IMR-90 (cell line): ENCODE measurements at regions not wholly inside any gene's neighbourhood (a gene's known extent, or its start where the extent isn't known, plus 50 kb on each side); places are given as distances from the start of the nearest gene placed in this dataset.
A peak's percentile ranks its signal among the peaks of the same experiment; 100 is the strongest.

Experiments used
- ATAC-seq: fragments of 200-7000 bp; cut with Tn5 transposase; 2 replicates; pipeline ENCODE4 v1.9.1; 2020; ENCODE audit warnings: low read depth, mild to moderate bottlenecking, moderate library complexity
- BruUV-seq: library from RNA; stranded (reverse); fragments of 400-500 nt; replicated peaks from 2 replicates; lab custom pipeline; 2021; lab: Mats Ljungman, UMichigan
- CTCF ChIA-PET: fragments of 300-600 bp; formaldehyde crosslinking; extraction: SDS; loops from one replicate; lab custom pipeline; 2021; ENCODE audit warnings: antibody characterized with exemption; lab: Yijun Ruan, JAX
- POLR2A ChIA-PET: fragments of 300-600 bp; sonication (Branson Sonifier 250); formaldehyde crosslinking; loops from one replicate; lab custom pipeline; 2022; ENCODE audit warnings: antibody characterized with exemption; ENCODE audit not compliant: unreplicated experiment; lab: Charles Lee
- DNase-seq: peaks from one replicate; pipeline ENCODE4 v3.0.0; 2013
- H2AFZ ChIP-seq: replicated peaks from 2 replicates; pipeline ENCODE3; 2013; ENCODE audit warnings: low read length, mild to moderate bottlenecking; ENCODE audit not compliant: poor library complexity
- H2AK5ac ChIP-seq: 2 replicates; pipeline ENCODE4 v1.6.1; 2013; ENCODE audit warnings: low read depth, low read length, inconsistent platforms
- H2AK9ac ChIP-seq: replicated peaks from 2 replicates; pipeline ENCODE3; 2013; ENCODE audit warnings: mild to moderate bottlenecking, low read depth, low read length, moderate library complexity; ENCODE audit not compliant: poor library complexity
- H2BK120ac ChIP-seq: 2 replicates; pipeline ENCODE4 v1.6.1; 2013; ENCODE audit warnings: low read depth, low read length, inconsistent platforms
- H2BK15ac ChIP-seq: 3 replicates; pipeline ENCODE4 v1.6.1; 2013; ENCODE audit warnings: low read depth, low read length, inconsistent platforms
- H2BK20ac ChIP-seq: 2 replicates; pipeline ENCODE4 v1.6.1; 2013; ENCODE audit warnings: low read depth, mild to moderate bottlenecking, inconsistent platforms, low read length, moderate library complexity
- H2BK5ac ChIP-seq: 2 replicates; pipeline ENCODE4 v1.6.1; 2013; ENCODE audit warnings: mild to moderate bottlenecking, low read depth, low read length, inconsistent platforms; ENCODE audit not compliant: poor library complexity, severe bottlenecking
- H3K14ac ChIP-seq: replicated peaks from 2 replicates; pipeline ENCODE4 v1.6.1; 2013; ENCODE audit warnings: low read depth, low read length, inconsistent platforms
- H3K18ac ChIP-seq: 2 replicates; pipeline ENCODE4 v1.6.1; 2013; ENCODE audit warnings: low read depth, low read length, control low read depth
- H3K23ac ChIP-seq: 2 replicates; pipeline ENCODE4 v1.6.1; 2013; ENCODE audit warnings: low read depth, low read length, inconsistent platforms
- H3K27ac ChIP-seq: 2 replicates; pipeline ENCODE4 v1.5.1; 2013; ENCODE audit warnings: mild to moderate bottlenecking, control low read depth, low read length; ENCODE audit not compliant: insufficient read depth
- H3K27me3 ChIP-seq: 2 replicates; pipeline ENCODE4 v1.6.1; 2013; ENCODE audit warnings: low read length; ENCODE audit not compliant: control insufficient read depth, insufficient read depth
- H3K36me3 ChIP-seq: 2 replicates; pipeline ENCODE4 v1.6.1; 2013; ENCODE audit warnings: low read length, mixed read lengths; ENCODE audit not compliant: control insufficient read depth, insufficient read depth
- H3K4ac ChIP-seq: 2 replicates; pipeline ENCODE4 v1.6.1; 2013; ENCODE audit warnings: low read depth, low read length, inconsistent platforms
- H3K4me1 ChIP-seq: 2 replicates; pipeline ENCODE4 v1.6.1; 2013; ENCODE audit warnings: low read length, mixed read lengths; ENCODE audit not compliant: control insufficient read depth, insufficient read depth
- H3K4me2 ChIP-seq: 2 replicates; pipeline ENCODE4 v1.6.1; 2013; ENCODE audit warnings: low read depth, mild to moderate bottlenecking, control low read depth, low read length, moderate library complexity
- H3K4me3 ChIP-seq: 2 replicates; pipeline ENCODE4 v1.5.1; 2013; ENCODE audit warnings: low read depth, mild to moderate bottlenecking, control low read depth, low read length, moderate library complexity; ENCODE audit not compliant: insufficient read depth
- H3K56ac ChIP-seq: 2 replicates; pipeline ENCODE4 v1.6.1; 2013; ENCODE audit warnings: low read length, inconsistent platforms; ENCODE audit not compliant: insufficient read depth; ENCODE audit errors: extremely low read depth
- H3K79me1 ChIP-seq, 2 experiments: 2 replicates each; pipeline ENCODE4 v1.6.1; 2013; ENCODE audit warnings: low read length in 2 of 2, inconsistent platforms in 1 of 2, low read depth in 1 of 2
- H3K9ac ChIP-seq: 2 replicates; pipeline ENCODE4 v1.6.1; 2013; ENCODE audit warnings: low read depth, low read length, control low read depth
- H3K9me1 ChIP-seq: 2 replicates; pipeline ENCODE4 v1.6.1; 2013; ENCODE audit warnings: low read length, inconsistent platforms; ENCODE audit not compliant: insufficient read depth
- H3K9me3 ChIP-seq: 2 replicates; pipeline ENCODE4 v1.6.1; 2013; ENCODE audit warnings: low read length; ENCODE audit not compliant: control insufficient read depth, insufficient read depth
- H4K20me1 ChIP-seq: 2 replicates; pipeline ENCODE4 v1.6.1; 2013; ENCODE audit warnings: low read length, inconsistent platforms; ENCODE audit not compliant: insufficient read depth
- H4K5ac ChIP-seq: 2 replicates; pipeline ENCODE4 v1.6.1; 2013; ENCODE audit warnings: mild to moderate bottlenecking, low read depth, low read length, control low read depth
- H4K8ac ChIP-seq, 2 experiments: 2 replicates each; pipeline ENCODE4 v1.6.1; 2013; ENCODE audit warnings: low read depth in 2 of 2, low read length in 2 of 2, control low read depth in 1 of 2, inconsistent platforms in 1 of 2
- H4K91ac ChIP-seq: 2 replicates; pipeline ENCODE4 v1.6.1; 2013; ENCODE audit warnings: low read depth, low read length, inconsistent platforms; ENCODE audit not compliant: insufficient read depth
- CEBPB ChIP-seq: IDR thresholded peaks from 2 replicates; pipeline ENCODE4 v1.6.1; 2012; ENCODE audit warnings: low read depth, low read length, improper control_type of control experiment
- CTCF ChIP-seq: conservative IDR thresholded peaks from 2 replicates; pipeline ENCODE4 v1.5.1; 2012; ENCODE audit warnings: mild to moderate bottlenecking, low read depth, low read length, improper control_type of control experiment
- MAZ ChIP-seq: IDR thresholded peaks from 2 replicates; pipeline ENCODE4 v1.6.1; 2012; ENCODE audit warnings: low read depth, mild to moderate bottlenecking, low read length, improper control_type of control experiment, moderate library complexity, borderline replicate concordance
- MXI1 ChIP-seq: IDR thresholded peaks from 2 replicates; pipeline ENCODE4 v1.6.1; 2012; ENCODE audit warnings: low read depth, mild to moderate bottlenecking, low read length, moderate library complexity, borderline replicate concordance
- RAD21 ChIP-seq: IDR thresholded peaks from 2 replicates; pipeline ENCODE4 v1.6.1; 2012; ENCODE audit warnings: low read length, improper control_type of control experiment
- RCOR1 ChIP-seq: IDR thresholded peaks from 2 replicates; pipeline ENCODE4 v1.6.1; 2012; ENCODE audit warnings: mild to moderate bottlenecking, low read length, improper control_type of control experiment; ENCODE audit not compliant: insufficient replicate concordance
- RFX5 ChIP-seq: IDR thresholded peaks from 2 replicates; pipeline ENCODE4 v1.8.0; 2012; ENCODE audit warnings: low read depth, mild to moderate bottlenecking, low read length, moderate library complexity
- whole genome bisulfite sequencing, 2 experiments: methylation state at CpG; one replicate each; pipeline versions ENCODE4 v1.1.5 to v1.1.7; 2013; ENCODE audit warnings: missing lambda C conversion rate in 2 of 2; ENCODE audit not compliant: insufficient read length in 1 of 2; ENCODE audit errors: extremely low coverage in 2 of 2; 5-methylcytosine and 5-hydroxymethylcytosine counted together
- dilution Hi-C: fragments of 300-500 bp; cut with HindIII; formaldehyde crosslinking; loops from one replicate; pipeline ENCODE4 v1.14.3; 2018; ENCODE audit warnings: low sequenced_read_pairs; ENCODE audit not compliant: unreplicated experiment
- in situ Hi-C: fragments of 300-500 bp; cut with MboI; formaldehyde crosslinking; loops from 3 replicates; pipeline ENCODE4 v1.14.3; 2019; ENCODE audit warnings: low sequenced_read_pairs, inconsistent platforms, mixed read lengths
- intact Hi-C: fragments of 100-400 bp; cut with micrococcal nuclease; formaldehyde crosslinking; loops from 2 replicates; pipeline ENCODE4 v1.10.0; 2022

DNA sequence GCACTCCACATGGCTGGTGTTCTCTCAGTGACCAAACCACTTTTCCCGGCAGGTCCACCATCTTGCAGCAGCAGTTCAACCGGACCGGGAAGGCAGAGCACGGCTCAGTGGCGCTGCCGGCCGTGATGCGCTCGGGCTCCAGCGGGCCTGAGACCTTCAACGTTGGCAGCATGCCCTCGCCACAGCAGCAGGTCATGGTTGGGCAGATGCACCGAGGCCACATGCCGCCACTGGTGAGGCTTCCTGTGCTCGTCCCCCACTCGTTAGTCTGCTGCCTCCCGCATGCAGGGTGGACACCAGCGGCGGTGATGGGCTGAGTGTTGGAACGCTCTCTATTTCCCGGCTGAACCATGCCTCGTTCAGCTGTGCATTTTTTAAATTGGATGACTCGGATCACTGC, 344.9 kb upstream of the TPM1 start:
- Histone ChIP-seq H2BK20ac (no peak overlapping the region), H3K36me3 (peaks cover 46% of the 10 kb centered on the region), H3K14ac (no peak overlapping the region), H3K4me3 (no peak overlapping the region), H2AK5ac (no peak overlapping the region), H2AK9ac (peak overlapping the region; percentile 13), H3K4me1 (peaks cover 2% of the 10 kb centered on the region; the same call in 1 of the 2 replicates), H3K4me2 (no peak overlapping the region), H2BK15ac (no peak overlapping the region), H2BK5ac (no peak overlapping the region), H3K18ac (no peak overlapping the region), H3K9me1 (peaks cover 9% of the 10 kb centered on the region; the same call in 1 of the 2 replicates), H3K79me1 (no peaks in the 10 kb centered on the region), H2AFZ (no peak overlapping the region), H4K91ac (no peak overlapping the region), H3K56ac (no peak overlapping the region), H3K9ac (no peak overlapping the region), H4K8ac (no peak overlapping the region), H3K9me3 (no peaks in the 10 kb centered on the region), H4K5ac (no peak overlapping the region), H3K4ac (no peak overlapping the region), H3K27me3 (no peaks in the 10 kb centered on the region), H3K23ac (no peak overlapping the region), H2BK120ac (no peak overlapping the region), H3K27ac (no peak overlapping the region), H4K20me1 (no peaks in the 10 kb centered on the region)
- DNase-seq (no peak), ATAC-seq (no peak)
- intact Hi-C loops (no loop called here), in situ Hi-C loops (no loop called here), dilution Hi-C loops (no loop called here)
- TF ChIP-seq RAD21 (no peak), MAZ (no peak), CEBPB (no peak), CTCF (no peak), MXI1 (no peak), RCOR1 (no peak), RFX5 (no peak)
- no TSS peak for BruUV-seq
- WGBS, 2 experiments, result 96% methylated on average over 15 of the region's 23 CpGs; no CpG with 5 or more reads in 1 of the 2 experiments
- ChIA-PET CTCF (no interaction called here), POLR2A (no interaction called here)
